Tibial artery (tissue), 4 donors: ENCODE measurements at regions not wholly inside any gene's neighbourhood (a gene's known extent, or its start where the extent isn't known, plus 50 kb on each side); places are given as distances from the start of the nearest gene placed in this dataset.

Experiments used
- DNase-seq, 2 donors: peaks; one replicate each; pipeline ENCODE4 v3.0.0-alpha.2; 2019
- H3K27ac ChIP-seq, 2 donors: fragments of 200-600 bp; sonication (generic) in 1 of 2; 1 replicate in 1 of 2; 2 replicates in 1 of 2; pipeline ENCODE4 v1.5.1; 2018 to 2019; ENCODE audit warnings: mild to moderate bottlenecking in 1 of 2
- H3K27me3 ChIP-seq, 2 donors: fragments of 200-600 bp; sonication (generic) in 1 of 2; one replicate each; pipeline versions ENCODE4 v1.5.1 to v1.6.0; 2016 to 2019
- H3K36me3 ChIP-seq, 3 donors: fragments of 200-600 bp; sonication (generic) in 2 of 3; one replicate each; pipeline ENCODE4 v1.5.1; 2016 to 2019; ENCODE audit warnings: mild to moderate bottlenecking in 2 of 3
- H3K4me1 ChIP-seq, 4 donors: fragments of 200-600 bp; sonication (generic) in 2 of 4; 1 replicate in 3 of 4; 2 replicates in 1 of 4; pipeline ENCODE4 v1.5.1; 2016 to 2019
- H3K4me3 ChIP-seq, 2 donors: fragments of 200-600 bp; sonication (generic) in 1 of 2; 1 replicate in 1 of 2; 2 replicates in 1 of 2; pipeline ENCODE4 v1.5.1; 2018 to 2019; ENCODE audit warnings: mild to moderate bottlenecking in 2 of 2
- H3K9me3 ChIP-seq, 3 donors: fragments of 200-600 bp; sonication (generic) in 1 of 3; one replicate each; pipeline ENCODE4 v1.5.1; 2016 to 2019
- CTCF ChIP-seq, 2 experiments: fragments of 200-600 bp in 1 of 2; fragments of 450-650 bp in 1 of 2; IDR thresholded peaks; one replicate each; pipeline ENCODE4 v1.5.1; 2017 to 2019; ENCODE audit warnings: antibody characterized with exemption in 2 of 2, mild to moderate bottlenecking in 1 of 2, moderate library complexity in 1 of 2
- intact Hi-C: fragments of 100-400 bp; cut with DNase I; formaldehyde crosslinking; loops from one replicate; pipeline ENCODE4 v1.15.0; 2023; ENCODE audit warnings: low total_unique reads

DNA sequence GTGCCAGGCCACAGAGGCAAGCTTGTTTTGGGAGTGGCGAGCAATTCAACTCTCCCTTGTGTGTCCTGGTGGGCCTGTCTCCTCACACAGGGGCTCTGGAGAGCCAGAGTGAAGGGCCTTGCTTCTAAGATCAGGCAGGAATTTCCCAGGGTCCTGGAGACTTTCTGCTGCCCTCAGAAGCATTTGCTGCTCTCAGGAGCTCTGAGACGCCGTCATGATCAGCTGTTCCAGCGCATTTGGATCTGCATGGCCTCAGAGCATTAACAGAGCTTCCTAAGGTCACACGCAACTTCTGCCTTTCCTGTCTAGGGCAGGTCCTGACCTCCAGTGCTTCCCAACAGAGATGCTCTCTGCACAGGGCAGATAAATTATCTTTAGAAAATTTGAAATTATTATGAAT is 52.2 kb upstream of the C10orf90 start:
- no peak for DNase-seq
- intact Hi-C loops = no loop called here
- Histone ChIP-seq H3K4me3 (no peak overlapping the region), H3K9me3 (no peaks in the 10 kb centered on the region), H3K27ac (no peak overlapping the region), H3K27me3 (no peaks in the 10 kb centered on the region), H3K36me3 (no peaks in the 10 kb centered on the region), H3K4me1 (no peaks in the 10 kb centered on the region)
- no peak for TF ChIP-seq CTCF (IDR thresholded peaks at IDR 0.05)

GRCh38 chr10:126723226-126723625 is 52.7 kb upstream of the C10orf90 start:
- Histone ChIP-seq H3K36me3 (no peaks in the 10 kb centered on the region), H3K9me3 (no peaks in the 10 kb centered on the region), H3K27ac (no peak overlapping the region), H3K4me3 (no peak overlapping the region), H3K4me1 (no peaks in the 10 kb centered on the region), H3K27me3 (no peaks in the 10 kb centered on the region)
- no peak for TF ChIP-seq CTCF (IDR thresholded peaks at IDR 0.05)
- intact Hi-C loops = no loop called here
- DNase-seq = no peak

- H3K36me3 ChIP-seq = no peaks in the 10 kb centered on the region
- intact Hi-C loops = no loop called here
- H3K4me1 ChIP-seq = no peaks in the 10 kb centered on the region
- no peak overlapping the region for H3K27ac ChIP-seq
- no peaks in the 10 kb centered on the region for H3K9me3 ChIP-seq
- no peaks in the 10 kb centered on the region for H3K27me3 ChIP-seq
- DNase-seq = no peak
- TF ChIP-seq CTCF (IDR thresholded peaks at IDR 0.05) = no peak
- H3K4me3 ChIP-seq = no peak overlapping the region
These were observed 58.9 kb upstream of the C10orf90 start for GRCh38 chr10:126729314-126729870.

GRCh38 chr10:126730856-126731609 is 60.5 kb upstream of the C10orf90 start:
- H3K27ac ChIP-seq = no peak overlapping the region
- intact Hi-C loops = no loop called here

GRCh38 chr10:126731610-126731990 is 61.1 kb upstream of the C10orf90 start:
- no peak for TF ChIP-seq CTCF (IDR thresholded peaks at IDR 0.05)
- intact Hi-C loops = no loop called here

More at GRCh38 chr10:126730856-126731609, 60.5 kb upstream of the C10orf90 start:
- Histone ChIP-seq H3K4me3 (no peak overlapping the region), H3K9me3 (no peaks in the 10 kb centered on the region), H3K27me3 (no peaks in the 10 kb centered on the region), H3K36me3 (no peaks in the 10 kb centered on the region), H3K4me1 (no peaks in the 10 kb centered on the region)
- TF ChIP-seq CTCF (IDR thresholded peaks at IDR 0.05) = no peak
- DNase-seq = no peak

More at GRCh38 chr10:126731610-126731990, 61.1 kb upstream of the C10orf90 start:
- no peaks in the 10 kb centered on the region for H3K27me3 ChIP-seq
- DNase-seq = no peak
- no peak overlapping the region for H3K27ac ChIP-seq
- no peaks in the 10 kb centered on the region for H3K36me3 ChIP-seq
- H3K4me1 ChIP-seq = no peaks in the 10 kb centered on the region
- H3K4me3 ChIP-seq = no peak overlapping the region
- no peaks in the 10 kb centered on the region for H3K9me3 ChIP-seq
